Neural crest cell (in vitro differentiated cells): ENCODE measurements at regions not wholly inside any gene's neighbourhood (a gene's known extent, or its start where the extent isn't known, plus 50 kb on each side); places are given as distances from the start of the nearest gene placed in this dataset.

Source experiments
- DNase-seq: peaks from one replicate; pipeline ENCODE4 v3.0.0; 2021; ENCODE audit warnings: low read depth, mixed read lengths, low spot score
- H3K27ac Mint-ChIP-seq: one replicate; pipeline ENCODE4 v1.8.0; 2021; ENCODE audit warnings: mild to moderate bottlenecking, mixed read lengths; ENCODE audit not compliant: unreplicated experiment
- H3K27me3 Mint-ChIP-seq: 2 replicates; pipeline ENCODE4 v1.8.0; 2021; ENCODE audit warnings: low read depth, mild to moderate bottlenecking, mixed read lengths
- H3K36me3 Mint-ChIP-seq: 2 replicates; pipeline ENCODE4 v1.8.0; 2021; ENCODE audit warnings: low read depth, mild to moderate bottlenecking, mixed read lengths
- H3K4me1 Mint-ChIP-seq: 2 replicates; pipeline ENCODE4 v1.8.0; 2021; ENCODE audit warnings: mixed read lengths
- H3K4me3 Mint-ChIP-seq: one replicate; pipeline ENCODE4 v1.8.0; 2021; ENCODE audit warnings: mild to moderate bottlenecking, mixed read lengths
- H3K9me3 Mint-ChIP-seq: 2 replicates; pipeline ENCODE4 v1.8.0; 2021; ENCODE audit warnings: mixed read lengths
- CTCF ChIP-seq: fragments of 200-600 bp; sonication (generic); conservative IDR thresholded peaks from 2 replicates; pipeline ENCODE4 v1.5.0; 2021; ENCODE audit warnings: antibody characterized with exemption, mild to moderate bottlenecking

GRCh38 chr6:144947398-144947976 is 662.4 kb downstream of the UTRN start:
- H3K9me3 Mint-ChIP-seq = peaks cover 6% of the 10 kb centered on the region
- no peaks in the 10 kb centered on the region for H3K4me1 Mint-ChIP-seq
- TF ChIP-seq CTCF = no peak
- H3K27ac Mint-ChIP-seq = no peak overlapping the region
- H3K4me3 Mint-ChIP-seq = no peak overlapping the region
- H3K36me3 Mint-ChIP-seq = no peaks in the 10 kb centered on the region
- DNase-seq = no peak
- no peaks in the 10 kb centered on the region for H3K27me3 Mint-ChIP-seq

GRCh38 chr6:144951730-144952437 is 666.7 kb downstream of the UTRN start:
- peaks cover 10% of the 10 kb centered on the region for H3K9me3 Mint-ChIP-seq
- H3K27me3 Mint-ChIP-seq = no peaks in the 10 kb centered on the region
- H3K4me1 Mint-ChIP-seq = peaks cover 7% of the 10 kb centered on the region
- TF ChIP-seq CTCF = no peak
- H3K4me3 Mint-ChIP-seq = no peak overlapping the region
- no peak for DNase-seq
- H3K36me3 Mint-ChIP-seq = no peaks in the 10 kb centered on the region
- no peak overlapping the region for H3K27ac Mint-ChIP-seq

GRCh38 chr6:144952456-144953240 is 667.5 kb downstream of the UTRN start:
- peaks cover 10% of the 10 kb centered on the region for H3K9me3 Mint-ChIP-seq
- H3K36me3 Mint-ChIP-seq = no peaks in the 10 kb centered on the region
- no peaks in the 10 kb centered on the region for H3K27me3 Mint-ChIP-seq
- DNase-seq = no peak
- H3K27ac Mint-ChIP-seq = no peak overlapping the region
- H3K4me1 Mint-ChIP-seq = peaks cover 7% of the 10 kb centered on the region
- H3K4me3 Mint-ChIP-seq = no peak overlapping the region
- TF ChIP-seq CTCF = no peak

- DNase-seq = no peak
- Mint-ChIP-seq H3K9me3 (peaks cover 8% of the 10 kb centered on the region), H3K4me1 (peaks cover 7% of the 10 kb centered on the region), H3K4me3 (no peak overlapping the region), H3K27ac (no peak overlapping the region), H3K36me3 (no peaks in the 10 kb centered on the region), H3K27me3 (no peaks in the 10 kb centered on the region)
- no peak for TF ChIP-seq CTCF
These were observed 668.6 kb downstream of the UTRN start for GRCh38 chr6:144953552-144954240.

- H3K36me3 Mint-ChIP-seq = no peaks in the 10 kb centered on the region
- no peak overlapping the region for H3K4me3 Mint-ChIP-seq
- TF ChIP-seq CTCF = no peak
- no peak overlapping the region for H3K27ac Mint-ChIP-seq
- DNase-seq = no peak
- H3K9me3 Mint-ChIP-seq = peaks cover 8% of the 10 kb centered on the region
- H3K4me1 Mint-ChIP-seq = peaks cover 7% of the 10 kb centered on the region
- H3K27me3 Mint-ChIP-seq = no peaks in the 10 kb centered on the region
These were observed 669.1 kb downstream of the UTRN start for GRCh38 chr6:144954241-144954556.
